Tibial nerve (tissue), 4 donors: ENCODE measurements at regions not wholly inside any gene's neighbourhood (a gene's known extent, or its start where the extent isn't known, plus 50 kb on each side); places are given as distances from the start of the nearest gene placed in this dataset.

Experiments used
- CTCF ChIP-seq, 5 experiments: fragments of 200-600 bp in 3 of 5; fragments of 450-650 bp in 2 of 5; sonication (generic) in 3 of 5; IDR thresholded peaks; one replicate each; pipeline ENCODE4 v1.5.1; 2016 to 2019; ENCODE audit warnings: antibody characterized with exemption in 5 of 5, mild to moderate bottlenecking in 3 of 5, moderate library complexity in 2 of 5
- EP300 ChIP-seq, 2 donors: sonication (generic); formaldehyde crosslinking; IDR thresholded peaks; one replicate each; pipeline ENCODE4 v1.6.1; 2017; ENCODE audit warnings: antibody characterized with exemption in 2 of 2, mild to moderate bottlenecking in 1 of 2
- POLR2A ChIP-seq, 2 donors: fragments of 450-650 bp; IDR thresholded peaks; one replicate each; pipeline ENCODE4 v1.6.1; 2017; ENCODE audit warnings: antibody characterized with exemption in 2 of 2, mild to moderate bottlenecking in 2 of 2, moderate library complexity in 2 of 2

GRCh38 chr22:25488244-25489020 is 76.0 kb upstream of the GRK3 start:
- TF ChIP-seq CTCF (IDR thresholded peaks at IDR 0.05) (no peak), POLR2A (IDR thresholded peaks at IDR 0.05) (no peak), EP300 (IDR thresholded peaks at IDR 0.05) (no peak)
